HEK293 (cell line): ENCODE measurements at regions not wholly inside any gene's neighbourhood (a gene's known extent, or its start where the extent isn't known, plus 50 kb on each side); places are given as distances from the start of the nearest gene placed in this dataset.

Experiments
- BCL11A ChIP-seq: fragments of 450-650 bp; formaldehyde crosslinking; IDR thresholded peaks from 2 replicates; pipeline ENCODE4 v1.5.1; 2016; ENCODE audit warnings: low read depth, missing biosample characterization, missing genetic modification characterization
- REPIN1 ChIP-seq: fragments of 450-650 bp; formaldehyde crosslinking; IDR thresholded peaks from 2 replicates; pipeline ENCODE4 v1.5.1; 2017; ENCODE audit warnings: missing biosample characterization, missing genetic modification characterization, low read depth
- TCF7L2 ChIP-seq: IDR thresholded peaks from 2 replicates; pipeline ENCODE4 v1.6.1; 2011; ENCODE audit warnings: low read depth, mild to moderate bottlenecking, inconsistent platforms, low read length, moderate library complexity, borderline replicate concordance
- YY1 ChIP-seq: fragments of 450-650 bp; formaldehyde crosslinking; IDR thresholded peaks from 2 replicates; pipeline ENCODE4 v1.5.1; 2018; ENCODE audit warnings: missing biosample characterization, missing genetic modification characterization
- ZNF23 ChIP-seq: fragments of 450-650 bp; formaldehyde crosslinking; IDR thresholded peaks from 2 replicates; pipeline ENCODE4 v1.5.1; 2016; ENCODE audit warnings: missing biosample characterization, missing genetic modification characterization, borderline replicate concordance
- ZNF560 ChIP-seq: fragments of 450-650 bp; formaldehyde crosslinking; IDR thresholded peaks from 2 replicates; pipeline ENCODE4 v1.5.1; 2017; ENCODE audit warnings: missing biosample characterization, missing genetic modification characterization, borderline replicate concordance
- TF ChIP-seq, protein P1 (sequence below): fragments of 450-650 bp; formaldehyde crosslinking; IDR thresholded peaks from 2 replicates; pipeline ENCODE4 v1.5.1; 2016; ENCODE audit warnings: missing biosample characterization, missing genetic modification characterization
- TF ChIP-seq, protein P2 (sequence below): fragments of 450-650 bp; formaldehyde crosslinking; IDR thresholded peaks from 2 replicates; pipeline ENCODE4 v1.5.1; 2016; ENCODE audit warnings: missing biosample characterization, missing genetic modification characterization

- TF ChIP-seq, protein P1, sequence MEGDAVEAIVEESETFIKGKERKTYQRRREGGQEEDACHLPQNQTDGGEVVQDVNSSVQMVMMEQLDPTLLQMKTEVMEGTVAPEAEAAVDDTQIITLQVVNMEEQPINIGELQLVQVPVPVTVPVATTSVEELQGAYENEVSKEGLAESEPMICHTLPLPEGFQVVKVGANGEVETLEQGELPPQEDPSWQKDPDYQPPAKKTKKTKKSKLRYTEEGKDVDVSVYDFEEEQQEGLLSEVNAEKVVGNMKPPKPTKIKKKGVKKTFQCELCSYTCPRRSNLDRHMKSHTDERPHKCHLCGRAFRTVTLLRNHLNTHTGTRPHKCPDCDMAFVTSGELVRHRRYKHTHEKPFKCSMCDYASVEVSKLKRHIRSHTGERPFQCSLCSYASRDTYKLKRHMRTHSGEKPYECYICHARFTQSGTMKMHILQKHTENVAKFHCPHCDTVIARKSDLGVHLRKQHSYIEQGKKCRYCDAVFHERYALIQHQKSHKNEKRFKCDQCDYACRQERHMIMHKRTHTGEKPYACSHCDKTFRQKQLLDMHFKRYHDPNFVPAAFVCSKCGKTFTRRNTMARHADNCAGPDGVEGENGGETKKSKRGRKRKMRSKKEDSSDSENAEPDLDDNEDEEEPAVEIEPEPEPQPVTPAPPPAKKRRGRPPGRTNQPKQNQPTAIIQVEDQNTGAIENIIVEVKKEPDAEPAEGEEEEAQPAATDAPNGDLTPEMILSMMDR (tag by site-specific recombination) = no peak
- TF ChIP-seq TCF7L2 = no peak
- no peak for TF ChIP-seq BCL11A (tag by site-specific recombination)
- no peak for TF ChIP-seq YY1 (tag by site-specific recombination)
- TF ChIP-seq, protein P2, sequence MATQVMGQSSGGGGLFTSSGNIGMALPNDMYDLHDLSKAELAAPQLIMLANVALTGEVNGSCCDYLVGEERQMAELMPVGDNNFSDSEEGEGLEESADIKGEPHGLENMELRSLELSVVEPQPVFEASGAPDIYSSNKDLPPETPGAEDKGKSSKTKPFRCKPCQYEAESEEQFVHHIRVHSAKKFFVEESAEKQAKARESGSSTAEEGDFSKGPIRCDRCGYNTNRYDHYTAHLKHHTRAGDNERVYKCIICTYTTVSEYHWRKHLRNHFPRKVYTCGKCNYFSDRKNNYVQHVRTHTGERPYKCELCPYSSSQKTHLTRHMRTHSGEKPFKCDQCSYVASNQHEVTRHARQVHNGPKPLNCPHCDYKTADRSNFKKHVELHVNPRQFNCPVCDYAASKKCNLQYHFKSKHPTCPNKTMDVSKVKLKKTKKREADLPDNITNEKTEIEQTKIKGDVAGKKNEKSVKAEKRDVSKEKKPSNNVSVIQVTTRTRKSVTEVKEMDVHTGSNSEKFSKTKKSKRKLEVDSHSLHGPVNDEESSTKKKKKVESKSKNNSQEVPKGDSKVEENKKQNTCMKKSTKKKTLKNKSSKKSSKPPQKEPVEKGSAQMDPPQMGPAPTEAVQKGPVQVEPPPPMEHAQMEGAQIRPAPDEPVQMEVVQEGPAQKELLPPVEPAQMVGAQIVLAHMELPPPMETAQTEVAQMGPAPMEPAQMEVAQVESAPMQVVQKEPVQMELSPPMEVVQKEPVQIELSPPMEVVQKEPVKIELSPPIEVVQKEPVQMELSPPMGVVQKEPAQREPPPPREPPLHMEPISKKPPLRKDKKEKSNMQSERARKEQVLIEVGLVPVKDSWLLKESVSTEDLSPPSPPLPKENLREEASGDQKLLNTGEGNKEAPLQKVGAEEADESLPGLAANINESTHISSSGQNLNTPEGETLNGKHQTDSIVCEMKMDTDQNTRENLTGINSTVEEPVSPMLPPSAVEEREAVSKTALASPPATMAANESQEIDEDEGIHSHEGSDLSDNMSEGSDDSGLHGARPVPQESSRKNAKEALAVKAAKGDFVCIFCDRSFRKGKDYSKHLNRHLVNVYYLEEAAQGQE (tag by site-specific recombination) = no peak
- TF ChIP-seq REPIN1 = no peak
- TF ChIP-seq ZNF560 = no peak
- no peak for TF ChIP-seq ZNF23 (tag by site-specific recombination)
Measured at GRCh38 chr1:188672153-188672552, 1805.5 kb downstream of the BRINP3 start.
